RWPE1 (cell line): ENCODE measurements at regions not wholly inside any gene's neighbourhood (a gene's known extent, or its start where the extent isn't known, plus 50 kb on each side); places are given as distances from the start of the nearest gene placed in this dataset.

ENCODE experiments used
- CTCF ChIA-PET: fragments of 350-600 bp; sonication (Branson Sonifier 250); formaldehyde crosslinking; extraction: SDS; loops from one replicate; lab custom pipeline; 2021; lab: Yijun Ruan, JAX
- POLR2A ChIA-PET: fragments of 400-600 bp; formaldehyde crosslinking; extraction: SDS; loops from one replicate; lab custom pipeline; 2020; ENCODE audit warnings: antibody characterized with exemption; ENCODE audit not compliant: low non-redundant PET; lab: Yijun Ruan, JAX
- DNase-seq: peaks from one replicate; pipeline ENCODE4 v3.0.0; 2012; ENCODE audit warnings: low spot score
- H3K27ac ChIP-seq: fragments of 450-650 bp; 2 replicates; pipeline ENCODE4 v1.5.1; 2017
- TF ChIP-seq, protein P1 (sequence below): fragments of 450-650 bp; conservative IDR thresholded peaks from 2 replicates; pipeline ENCODE4 v1.5.1; 2017; ENCODE audit warnings: low read depth, mild to moderate bottlenecking

DNA sequence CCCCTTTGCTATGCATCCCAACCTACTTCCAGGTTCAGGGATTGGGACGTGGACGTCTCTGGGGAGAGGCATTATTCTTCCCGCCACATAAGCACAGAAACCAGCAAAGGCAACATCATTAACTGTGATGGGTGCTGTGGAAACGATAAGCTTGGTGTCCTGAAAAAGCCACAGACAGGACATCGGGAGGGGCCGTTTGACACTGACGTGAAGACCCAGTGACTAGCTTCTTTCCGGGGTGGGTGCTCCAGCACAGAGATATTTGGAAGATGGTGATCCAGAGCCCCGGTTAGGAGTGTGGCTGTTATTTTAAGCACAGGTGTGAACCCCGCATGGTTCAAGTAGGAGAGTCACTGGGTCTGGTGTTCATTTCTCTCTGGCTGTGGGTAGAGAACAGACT lies 163.8 kb upstream of the HDAC4 start:
- DNase-seq, result no peak
- TF ChIP-seq, protein P1, sequence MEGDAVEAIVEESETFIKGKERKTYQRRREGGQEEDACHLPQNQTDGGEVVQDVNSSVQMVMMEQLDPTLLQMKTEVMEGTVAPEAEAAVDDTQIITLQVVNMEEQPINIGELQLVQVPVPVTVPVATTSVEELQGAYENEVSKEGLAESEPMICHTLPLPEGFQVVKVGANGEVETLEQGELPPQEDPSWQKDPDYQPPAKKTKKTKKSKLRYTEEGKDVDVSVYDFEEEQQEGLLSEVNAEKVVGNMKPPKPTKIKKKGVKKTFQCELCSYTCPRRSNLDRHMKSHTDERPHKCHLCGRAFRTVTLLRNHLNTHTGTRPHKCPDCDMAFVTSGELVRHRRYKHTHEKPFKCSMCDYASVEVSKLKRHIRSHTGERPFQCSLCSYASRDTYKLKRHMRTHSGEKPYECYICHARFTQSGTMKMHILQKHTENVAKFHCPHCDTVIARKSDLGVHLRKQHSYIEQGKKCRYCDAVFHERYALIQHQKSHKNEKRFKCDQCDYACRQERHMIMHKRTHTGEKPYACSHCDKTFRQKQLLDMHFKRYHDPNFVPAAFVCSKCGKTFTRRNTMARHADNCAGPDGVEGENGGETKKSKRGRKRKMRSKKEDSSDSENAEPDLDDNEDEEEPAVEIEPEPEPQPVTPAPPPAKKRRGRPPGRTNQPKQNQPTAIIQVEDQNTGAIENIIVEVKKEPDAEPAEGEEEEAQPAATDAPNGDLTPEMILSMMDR, result no peak
- POLR2A ChIA-PET, result no interaction called here
- CTCF ChIA-PET, result no interaction called here
- H3K27ac ChIP-seq, result no peak overlapping the region

- TF ChIP-seq, protein P1, result no peak
- no peak for DNase-seq
- CTCF ChIA-PET, result no interaction called here
- POLR2A ChIA-PET, result no interaction called here
- H3K27ac ChIP-seq, result no peak overlapping the region
Observed at GRCh38 chr2:239563561-239563960, 162.7 kb upstream of the HDAC4 start.

- no peak overlapping the region for H3K27ac ChIP-seq
- TF ChIP-seq, protein P1, result no peak
- POLR2A ChIA-PET, result no interaction called here
- CTCF ChIA-PET, result interaction anchor here (1.0 kb wide), 1 partner anchor 49 kb away, joined by 4 read pairs; no protein-coding TSS in a partner anchor
- DNase-seq, result no peak
Observed at GRCh38 chr2:239561446-239562001, 160.7 kb upstream of the HDAC4 start.

GRCh38 chr2:239559417-239560261 lies 158.8 kb upstream of the HDAC4 start:
- CTCF ChIA-PET, result no interaction called here
- DNase-seq, result no peak
- TF ChIP-seq, protein P1, result no peak
- POLR2A ChIA-PET, result no interaction called here
- no peak overlapping the region for H3K27ac ChIP-seq

DNA sequence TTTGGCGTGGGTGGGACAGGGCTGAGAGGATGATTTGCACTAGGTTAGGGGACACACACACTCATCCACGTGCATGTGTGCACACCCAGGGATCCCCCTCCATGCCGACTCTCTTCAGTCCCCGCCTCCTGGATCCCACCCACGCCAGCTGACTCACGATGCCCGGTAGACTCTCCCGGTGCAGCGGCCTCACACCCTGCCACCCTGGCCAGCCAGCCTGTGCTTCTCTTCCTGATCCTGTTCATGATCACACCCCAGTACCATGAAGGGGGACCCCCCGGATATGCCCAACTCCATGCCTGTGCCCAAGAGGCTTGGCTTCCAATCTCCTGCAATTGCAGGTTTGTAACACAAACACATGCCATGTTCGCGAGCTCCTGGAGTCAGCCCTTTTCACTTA lies 157.8 kb upstream of the HDAC4 start:
- ChIA-PET POLR2A (no interaction called here), CTCF (no interaction called here)
- DNase-seq, result no peak
- no peak overlapping the region for H3K27ac ChIP-seq
- TF ChIP-seq, protein P1, result no peak

DNA sequence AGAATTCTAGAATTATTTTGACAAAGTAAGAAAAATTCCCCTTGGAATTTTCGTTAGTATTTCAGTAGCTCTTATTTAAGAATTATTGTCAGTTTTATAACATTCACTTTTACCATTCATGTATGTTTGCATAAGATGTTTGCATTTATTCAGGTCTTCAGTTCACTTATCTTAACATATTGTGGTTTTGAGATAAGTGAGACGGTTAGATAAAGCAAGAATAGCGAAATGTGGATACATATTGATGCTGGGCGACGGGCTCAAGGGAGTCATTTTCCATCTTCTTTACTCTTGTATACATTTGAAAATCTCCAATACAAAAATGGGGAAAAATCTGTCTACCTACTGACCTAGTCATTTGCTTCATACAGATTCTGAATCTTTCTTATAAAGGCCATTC lies 156.7 kb upstream of the HDAC4 start:
- H3K27ac ChIP-seq, result no peak overlapping the region
- CTCF ChIA-PET, result interaction anchor here (0.6 to 0.7 kb wide), 2 partner anchors 205 to 481 kb away, joined by 3 read pairs; no protein-coding TSS in a partner anchor
- POLR2A ChIA-PET, result no interaction called here
- no peak for DNase-seq
- TF ChIP-seq, protein P1, result no peak
